ENCODE measurements at regions not wholly inside any gene's neighbourhood (a gene's known extent, or its start where the extent isn't known, plus 50 kb on each side); places are given as distances from the start of the nearest gene placed in this dataset.

- no peak for DNase-seq
These were observed 161.7 kb downstream of the PLPP3 start for GRCh38 chr1:56417646-56418045.

- no peak for DNase-seq
These were observed 162.9 kb downstream of the PLPP3 start for GRCh38 chr1:56416495-56416894.

GRCh38 chr1:56415720-56416119 is 163.6 kb downstream of the PLPP3 start:
- DNase-seq, result no peak

- no peak for DNase-seq
These were observed 164.1 kb downstream of the PLPP3 start for GRCh38 chr1:56415258-56415657.

- DNase-seq, result peak; percentile 66
These were observed 164.6 kb downstream of the PLPP3 start for GRCh38 chr1:56414728-56415224.

GRCh38 chr1:56413671-56414199 is 165.6 kb downstream of the PLPP3 start:
- DNase-seq, result no peak

- DNase-seq, result no peak
These were observed 167.7 kb downstream of the PLPP3 start for GRCh38 chr1:56411484-56412180.

GRCh38 chr1:56411021-56411420 is 168.3 kb downstream of the PLPP3 start:
- no peak for DNase-seq

GRCh38 chr1:56410405-56410804 is 169.0 kb downstream of the PLPP3 start:
- DNase-seq, result no peak

GRCh38 chr1:56409112-56409691 is 170.2 kb downstream of the PLPP3 start:
- DNase-seq, result no peak

- no peak for DNase-seq
These were observed 172.5 kb downstream of the PLPP3 start for GRCh38 chr1:56406821-56407220.

GRCh38 chr1:56404561-56405030 is 174.8 kb downstream of the PLPP3 start:
- DNase-seq, result no peak

- DNase-seq, result no peak
These were observed 175.3 kb downstream of the PLPP3 start for GRCh38 chr1:56404066-56404465.

GRCh38 chr1:56403321-56403720 is 176.0 kb downstream of the PLPP3 start:
- no peak for DNase-seq

GRCh38 chr1:56401191-56401590 is 178.2 kb downstream of the PLPP3 start:
- DNase-seq, result no peak

- no peak for DNase-seq
These were observed 178.8 kb downstream of the PLPP3 start for GRCh38 chr1:56400526-56400925.

- DNase-seq, result no peak
These were observed 179.6 kb downstream of the PLPP3 start for GRCh38 chr1:56399795-56400194.

GRCh38 chr1:56399326-56399725 is 180.0 kb downstream of the PLPP3 start:
- no peak for DNase-seq

GRCh38 chr1:56397811-56398231 is 181.5 kb downstream of the PLPP3 start:
- DNase-seq, result no peak

GRCh38 chr1:56397409-56397808 is 182.0 kb downstream of the PLPP3 start:
- DNase-seq, result no peak

GRCh38 chr1:56396581-56396980 is 182.8 kb downstream of the PLPP3 start:
- DNase-seq, result no peak

GRCh38 chr1:56395776-56396175 is 183.6 kb downstream of the PLPP3 start:
- DNase-seq, result no peak

- no peak for DNase-seq
These were observed 185.1 kb downstream of the PLPP3 start for GRCh38 chr1:56394298-56394697.

All from SHP77 treated with DMSO at 0.1 percent for 48 hours (cell line).